Inferior parietal cortex (tissue), 1 donor: ENCODE measurements at regions not wholly inside any gene's neighbourhood (a gene's known extent, or its start where the extent isn't known, plus 50 kb on each side); places are given as distances from the start of the nearest gene placed in this dataset.

ENCODE experiments used
- DNase-seq: peaks from one replicate; pipeline ENCODE4 v3.0.0-alpha.2; 2016; ENCODE audit errors: extremely low spot score

DNA sequence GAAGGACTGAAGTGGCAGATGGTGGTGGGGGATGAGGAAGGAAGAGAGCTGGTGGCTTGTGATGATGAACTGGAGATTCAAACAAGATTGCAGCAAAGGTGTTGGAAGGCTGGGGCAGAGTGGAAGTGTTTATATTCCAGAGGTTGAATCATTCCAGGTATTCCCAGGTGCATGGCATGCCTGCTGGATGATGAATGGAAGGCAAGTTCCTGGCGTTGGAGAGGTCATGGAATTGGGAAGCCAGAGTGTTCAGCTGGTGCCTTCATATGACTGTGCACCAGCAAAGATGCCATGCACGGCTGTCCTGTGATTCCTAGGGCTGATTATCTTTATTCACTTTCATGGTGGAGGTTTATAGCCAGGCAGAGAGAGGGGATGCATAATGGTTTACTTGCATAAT is 135.8 kb upstream of the PUDP start:
- DNase-seq, result no peak

- DNase-seq, result no peak
Measured at GRCh38 chrX:7280520-7280919, 132.6 kb upstream of the PUDP start.

DNA sequence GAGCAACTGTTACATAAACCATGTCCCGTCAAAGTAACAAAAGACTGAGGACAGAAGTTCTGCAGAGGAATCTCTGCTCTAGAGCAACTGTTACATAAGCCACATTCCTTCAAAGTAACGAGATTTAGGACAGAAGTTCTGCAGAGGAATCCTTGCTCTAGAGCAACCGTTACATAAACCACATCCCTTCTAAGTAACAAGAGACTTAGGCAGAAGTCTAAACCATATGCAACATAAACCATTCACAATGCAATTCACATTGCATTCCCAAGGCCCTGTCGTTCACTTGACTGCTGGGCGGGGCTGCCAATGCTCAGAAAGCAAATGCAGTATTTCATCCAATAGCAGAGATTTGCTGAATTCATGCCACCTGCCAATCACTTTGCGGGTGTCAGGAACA is 124.4 kb upstream of the PUDP start:
- DNase-seq, result no peak

- no peak for DNase-seq
Measured at GRCh38 chrX:7270933-7271332, 123.0 kb upstream of the PUDP start.

DNA sequence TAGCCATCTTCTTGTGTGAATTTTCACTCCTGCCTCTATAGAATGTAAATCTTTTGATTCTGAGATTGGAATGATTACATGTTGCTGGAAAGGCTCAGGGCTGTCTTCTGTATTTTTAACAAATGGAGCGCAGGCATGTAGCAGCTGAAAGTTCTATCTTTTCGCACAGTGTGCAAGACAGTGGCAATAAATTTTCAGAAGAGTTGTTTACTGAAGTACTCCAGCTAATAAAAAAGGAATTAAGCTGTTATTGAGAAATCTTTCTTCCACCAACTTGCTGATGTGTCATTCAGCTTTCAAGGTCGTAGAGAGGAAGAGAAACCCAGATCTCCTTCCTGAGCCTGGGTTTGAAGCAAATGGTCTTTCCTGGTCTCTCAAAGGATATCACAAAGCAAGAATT is 122.0 kb upstream of the PUDP start:
- DNase-seq, result no peak

DNA sequence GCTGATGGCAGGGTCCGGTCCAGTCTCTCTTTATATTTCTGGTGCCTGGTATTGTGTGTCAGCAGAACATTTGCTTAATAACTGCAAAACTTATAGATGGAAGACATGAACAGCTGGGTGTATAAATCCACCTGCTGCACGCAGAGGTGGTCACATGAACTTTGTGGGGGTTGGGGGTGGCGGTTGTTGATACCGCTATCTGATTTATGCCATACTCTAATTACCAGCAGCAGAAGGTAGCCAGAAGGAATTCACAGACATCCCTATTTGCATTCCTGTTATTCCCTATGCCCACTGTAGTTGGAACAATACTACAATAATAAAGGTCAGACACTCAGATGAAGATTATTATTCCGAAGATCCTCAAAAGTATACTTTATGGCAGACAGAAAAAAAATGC is 121.6 kb upstream of the PUDP start:
- DNase-seq, result no peak

DNA sequence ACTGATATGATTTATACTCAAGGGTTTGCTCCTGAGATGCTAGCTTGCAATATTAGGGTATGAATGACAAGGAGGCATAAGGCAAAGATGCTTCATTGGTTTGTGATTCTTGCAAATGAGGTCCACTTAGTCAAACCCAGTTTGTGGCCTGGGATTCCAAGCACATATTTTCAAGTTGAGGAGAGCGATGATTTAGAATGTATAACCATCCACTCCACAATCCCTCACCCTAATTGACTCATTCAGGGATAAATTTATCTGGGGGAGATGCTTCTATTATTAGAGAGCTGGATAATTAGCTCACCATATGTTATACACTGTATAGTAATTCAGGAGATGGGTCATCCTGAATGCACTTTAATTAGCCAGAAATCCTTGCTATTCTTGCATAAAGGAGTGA is 118.3 kb upstream of the PUDP start:
- no peak for DNase-seq

DNA sequence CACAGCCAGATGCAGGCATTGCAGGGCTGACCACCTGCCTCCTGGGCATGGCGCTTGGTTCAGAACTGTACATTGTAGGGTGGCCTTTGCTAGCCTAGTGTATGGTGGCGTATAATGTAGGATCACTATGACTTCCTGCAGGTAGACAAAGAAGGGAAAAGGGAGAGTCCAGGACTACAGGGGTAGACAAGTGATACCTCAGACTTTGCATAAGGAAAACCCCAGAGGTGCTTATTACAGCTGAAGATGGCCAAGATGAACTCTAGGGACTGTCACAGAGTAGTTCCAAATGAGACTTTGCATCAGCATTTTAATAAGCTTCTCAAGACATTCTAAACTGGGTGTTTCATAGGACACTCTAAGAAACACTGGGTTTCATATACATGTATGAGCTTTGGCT is 116.4 kb upstream of the PUDP start:
- DNase-seq, result no peak

DNA sequence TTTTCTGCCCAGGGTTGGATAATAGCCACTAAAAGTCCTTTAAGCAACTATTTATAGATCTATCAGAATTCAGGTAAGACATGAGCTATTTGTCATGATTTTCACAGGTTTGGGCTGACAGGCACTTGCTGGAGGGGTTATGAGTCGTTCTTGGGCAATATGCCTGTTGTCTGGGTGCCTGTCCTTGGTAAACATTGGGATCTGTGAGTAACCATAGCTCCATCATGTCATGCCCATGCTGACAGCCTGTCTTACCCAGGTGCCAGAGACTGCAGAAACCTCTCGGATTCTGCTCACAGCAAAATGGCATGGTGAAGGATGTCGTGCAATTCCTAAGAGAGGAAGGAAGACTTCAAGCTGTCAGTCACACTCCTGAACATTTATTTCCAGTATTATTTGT is 116.0 kb upstream of the PUDP start:
- DNase-seq, result no peak

GRCh38 chrX:7263330-7263729 is 115.4 kb upstream of the PUDP start:
- DNase-seq, result no peak

- no peak for DNase-seq
Measured at GRCh38 chrX:7262551-7262950, 114.6 kb upstream of the PUDP start.

DNA sequence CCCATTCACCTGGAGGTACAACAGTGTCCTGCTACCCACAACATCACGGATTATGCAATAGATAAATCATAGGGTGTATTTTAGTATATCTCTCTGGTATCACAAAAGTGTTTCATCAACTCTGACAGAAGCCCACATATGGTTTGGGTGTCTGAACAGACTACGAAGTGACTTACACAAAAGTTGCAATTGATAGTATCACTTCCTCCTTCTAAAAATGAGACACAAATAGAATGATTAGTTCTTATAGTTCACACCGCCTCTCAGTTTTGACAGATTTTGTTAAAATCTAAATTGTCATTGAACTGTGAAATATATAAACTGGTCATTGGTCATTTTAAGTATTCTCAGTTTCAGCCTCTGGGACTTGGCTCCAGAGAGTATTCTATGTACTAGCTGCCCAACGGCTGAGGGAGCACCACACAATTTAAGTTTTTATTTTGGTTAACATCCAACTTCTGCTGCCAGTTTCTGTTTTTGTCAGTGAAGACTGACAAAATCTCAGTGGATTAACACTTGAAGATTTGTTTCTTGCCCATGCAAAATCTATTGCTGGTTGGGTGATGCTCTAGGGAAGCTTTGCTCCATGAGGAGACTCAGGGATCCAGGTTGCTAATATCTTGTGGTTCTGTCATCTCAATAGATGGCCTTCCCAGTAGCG is 113.8 kb upstream of the PUDP start:
- no peak for DNase-seq

DNA sequence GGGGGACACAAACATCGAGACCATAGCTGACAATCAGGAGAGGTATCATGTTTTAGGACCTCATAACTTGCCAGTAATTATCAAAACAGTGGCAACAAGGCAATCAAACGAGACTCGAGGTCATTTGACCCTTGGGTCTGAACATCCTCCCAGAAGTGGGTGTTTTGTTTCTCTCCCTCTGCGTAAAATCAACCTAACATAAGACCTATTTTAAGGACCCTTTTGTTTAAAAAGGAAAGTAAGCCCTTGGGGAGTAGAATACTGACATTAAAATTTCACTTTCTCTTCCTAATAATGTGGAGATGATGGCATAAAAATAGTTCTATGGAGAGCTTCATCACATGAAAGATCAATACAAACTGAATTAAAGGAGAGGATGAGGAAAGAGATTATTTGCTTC is 106.2 kb upstream of the PUDP start:
- no peak for DNase-seq

GRCh38 chrX:7253565-7253964 is 105.6 kb upstream of the PUDP start:
- no peak for DNase-seq

- DNase-seq, result no peak
Measured at GRCh38 chrX:7252013-7252610, 104.2 kb upstream of the PUDP start.

DNA sequence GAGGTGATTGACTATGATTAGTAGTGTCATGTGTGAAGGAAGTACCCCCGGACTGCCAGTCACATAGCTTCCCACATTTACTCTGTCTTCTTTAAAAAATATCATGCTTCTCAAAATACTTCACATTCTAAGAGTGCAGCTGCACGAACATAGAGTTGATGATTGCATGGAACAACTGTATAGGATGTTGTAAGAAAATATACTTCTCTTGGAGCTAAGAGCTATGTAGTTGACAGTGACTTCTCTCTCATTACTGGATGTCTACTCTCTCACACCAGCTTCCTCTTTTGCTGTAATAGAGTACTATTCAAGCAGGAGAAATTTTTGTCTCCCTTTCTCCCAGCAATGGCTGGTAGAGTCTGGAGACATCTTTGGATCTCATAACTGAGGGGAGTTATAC is 99.4 kb upstream of the PUDP start:
- no peak for DNase-seq

GRCh38 chrX:7244405-7244804 is 96.5 kb upstream of the PUDP start:
- DNase-seq, result no peak

DNA sequence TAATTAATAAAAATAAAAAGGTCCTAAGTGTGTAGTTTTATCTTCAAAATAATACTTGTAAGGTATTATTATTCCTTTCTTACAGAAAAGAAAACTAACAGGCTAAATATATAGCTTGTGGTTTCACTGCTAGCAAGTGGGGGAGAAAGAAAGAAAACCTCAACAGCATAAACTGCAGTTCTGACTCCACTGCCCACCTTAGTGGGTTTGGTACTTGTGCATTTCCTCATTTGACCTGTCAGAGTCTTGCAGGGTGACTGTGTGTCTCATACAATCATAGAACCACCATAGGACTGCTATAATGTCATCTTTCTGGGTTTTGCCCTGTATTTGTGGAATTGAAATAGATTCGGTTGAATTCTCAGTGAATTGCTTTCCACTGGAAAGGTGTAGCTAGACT is 94.7 kb upstream of the PUDP start:
- DNase-seq, result no peak

DNA sequence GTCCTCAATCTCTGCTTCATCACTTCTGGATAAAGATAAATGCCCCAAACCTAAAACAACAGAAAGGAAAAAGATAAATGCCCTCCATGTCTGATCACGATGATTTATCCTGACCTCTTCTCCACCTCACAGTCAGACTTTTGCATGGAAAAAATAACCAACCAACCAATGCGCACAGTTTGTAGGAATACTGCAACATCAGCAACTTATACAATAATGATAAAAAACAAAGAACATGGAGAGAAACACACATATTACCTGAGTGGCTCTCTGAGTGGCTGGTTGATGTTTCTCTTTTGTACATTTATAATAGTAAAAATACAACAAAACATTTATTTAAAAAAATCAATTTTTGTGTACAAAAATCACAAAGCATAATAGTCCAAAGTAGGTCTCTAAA is 93.0 kb upstream of the PUDP start:
- no peak for DNase-seq

DNA sequence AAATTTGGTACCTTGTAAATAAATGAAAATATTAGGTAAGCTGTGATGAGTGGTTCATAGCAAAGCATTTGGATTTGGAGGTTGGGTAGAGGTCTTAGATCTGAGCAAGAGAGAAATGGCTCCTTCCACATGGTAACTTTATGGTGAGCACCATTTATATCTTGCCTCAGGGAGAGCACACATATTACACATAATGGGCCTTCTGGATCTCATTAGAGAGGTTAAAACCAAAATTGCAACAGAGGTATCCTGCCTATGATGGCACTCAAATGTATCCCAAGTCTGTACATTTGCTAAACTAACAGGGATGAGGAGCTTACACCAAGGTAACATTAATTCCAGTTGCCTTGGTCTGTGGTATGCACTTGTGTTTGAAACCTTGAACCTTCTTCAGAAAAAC is 87.1 kb upstream of the PUDP start:
- no peak for DNase-seq

- DNase-seq, result no peak
Measured at GRCh38 chrX:7233580-7234406, 85.8 kb upstream of the PUDP start.

- no peak for DNase-seq
Measured at GRCh38 chrX:7228226-7228625, 80.3 kb upstream of the PUDP start.

- DNase-seq, result no peak
Measured at GRCh38 chrX:7225338-7225737, 77.4 kb upstream of the PUDP start.
